M059J (cell line): ENCODE measurements at regions not wholly inside any gene's neighbourhood (a gene's known extent, or its start where the extent isn't known, plus 50 kb on each side); places are given as distances from the start of the nearest gene placed in this dataset.
"Not testable (repeated sequence)": the region's sequence is repeated elsewhere in the genome, so short reads cannot be mapped to it uniquely, and the experiment has no call there.

Source experiments
- DNase-seq: peaks from one replicate; pipeline ENCODE4 v3.0.0-alpha.2; 2012; ENCODE audit warnings: low read depth

GRCh38 chr5:58019614-58020013 is 440.3 kb downstream of the PLK2 start:
- DNase-seq, result peak; percentile 73

- DNase-seq, result no peak
Measured at GRCh38 chr5:58018016-58018415, 441.9 kb downstream of the PLK2 start.

- DNase-seq, result no peak
Measured at GRCh38 chr5:58016877-58017276, 443.0 kb downstream of the PLK2 start.

- peak; percentile 43 for DNase-seq
Measured at GRCh38 chr5:58016358-58016757, 443.5 kb downstream of the PLK2 start.

GRCh38 chr5:58015175-58015574 is 444.7 kb downstream of the PLK2 start:
- DNase-seq, result no peak

- no peak for DNase-seq
Measured at GRCh38 chr5:58013542-58014258, 446.2 kb downstream of the PLK2 start.

- DNase-seq, result no peak
Measured at GRCh38 chr5:58012801-58013315, 447.0 kb downstream of the PLK2 start.

- DNase-seq, result peak; percentile 70
Measured at GRCh38 chr5:58012102-58012501, 447.8 kb downstream of the PLK2 start.

- DNase-seq, result no peak
Measured at GRCh38 chr5:58011301-58011700, 448.6 kb downstream of the PLK2 start.

GRCh38 chr5:58009754-58010153 is 450.1 kb downstream of the PLK2 start:
- DNase-seq, result no peak

- DNase-seq, result peak; percentile 47
Measured at GRCh38 chr5:58002323-58002722, 457.6 kb downstream of the PLK2 start.

- DNase-seq, result no peak
Measured at GRCh38 chr5:57993866-57994265, 466.0 kb downstream of the PLK2 start.

- peak; percentile 87 for DNase-seq
Measured at GRCh38 chr5:57989378-57989777, 470.5 kb downstream of the PLK2 start.

GRCh38 chr5:57988813-57989212 is 471.1 kb downstream of the PLK2 start:
- no peak for DNase-seq

GRCh38 chr5:57987552-57987951 is 472.3 kb downstream of the PLK2 start:
- DNase-seq, result no peak

- DNase-seq, result peak; percentile 94
Measured at GRCh38 chr5:57986761-57987341, 473.0 kb downstream of the PLK2 start.

GRCh38 chr5:57983426-57983825 is 476.5 kb downstream of the PLK2 start:
- no peak for DNase-seq

- no peak for DNase-seq
Measured at GRCh38 chr5:57979671-57980070, 480.2 kb downstream of the PLK2 start.

GRCh38 chr5:57976506-57976905 is 483.4 kb downstream of the PLK2 start:
- DNase-seq, result peak; percentile 17

GRCh38 chr5:57972099-57972498 is 487.8 kb downstream of the PLK2 start:
- not testable (repeated sequence) for DNase-seq

GRCh38 chr5:57960569-57960968 is 478.0 kb upstream of the ACTBL2 start:
- DNase-seq, result no peak

- no peak for DNase-seq
Measured at GRCh38 chr5:57956636-57957035, 474.0 kb upstream of the ACTBL2 start.

GRCh38 chr5:57955511-57955910 is 472.9 kb upstream of the ACTBL2 start:
- no peak for DNase-seq
